ENCODE measurements at regions not wholly inside any gene's neighbourhood (a gene's known extent, or its start where the extent isn't known, plus 50 kb on each side); places are given as distances from the start of the nearest gene placed in this dataset.

DNA sequence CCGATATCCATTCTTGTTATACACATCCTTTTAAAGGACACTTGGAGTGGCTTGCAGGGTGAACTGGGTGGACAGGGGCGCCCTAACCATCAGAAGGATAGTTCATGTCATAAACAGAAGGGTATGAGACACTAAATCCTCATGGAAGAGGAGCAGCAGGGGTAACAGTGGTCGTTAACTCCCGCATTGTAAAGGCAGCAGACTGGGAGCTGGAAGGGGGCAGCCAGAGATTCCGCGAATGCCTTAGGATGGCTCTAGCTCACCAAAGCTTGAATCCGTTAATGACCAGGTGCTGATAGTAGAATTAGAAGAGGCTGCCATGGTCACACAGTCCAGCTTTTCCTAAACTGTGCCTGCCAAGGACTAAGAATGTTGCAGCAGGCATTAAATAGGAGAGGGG is 85.2 kb upstream of the ANKRD34C start:
- Histone ChIP-seq H4K20me1 (ENCODE audit: insufficient read depth, low read length) (no peaks in the 10 kb centered on the region), H3K4me3 (replicated peaks in 1 of 3; ENCODE audit: insufficient read depth in 1 of 3, low read depth in 2 of 3, low read length in 3 of 3) (no peak overlapping the region), H3K27me3 (ENCODE audit: control insufficient read depth in 1 of 2, insufficient read depth in 2 of 2, low read length in 2 of 2) (peaks cover under 1 to 21% of the 10 kb centered on the region in 2 experiments; a peak in 2 of 5 replicates), H3K36me3 (replicated peaks in 1 of 2; ENCODE audit: control insufficient read depth in 1 of 2, insufficient read depth in 2 of 2, low read length in 2 of 2) (no peaks in the 10 kb centered on the region), H3K79me2 (ENCODE audit: insufficient read depth, low read length) (no peaks in the 10 kb centered on the region), H3K27ac (ENCODE audit: extremely low read length, insufficient read depth, low read length) (no peak overlapping the region), H3K9ac (ENCODE audit: insufficient read depth, low read depth, low read length) (no peak overlapping the region), H3K4me2 (ENCODE audit: low read depth, low read length) (no peak overlapping the region), H2AFZ (ENCODE audit: low read length) (no peak overlapping the region), H3K4me1 (ENCODE audit: insufficient read depth, low read length) (no peaks in the 10 kb centered on the region), H3K9me3 (ENCODE audit: low read length) (no peaks in the 10 kb centered on the region)
- 25% methylated on average over 7 of the region's 7 CpGs for WGBS (ENCODE audit: low lambda C conversion rate)
- ChIA-PET POLR2A (no interaction called here), CTCF (ENCODE audit: low intra/inter-chr PET ratio, low total read pairs) (no interaction called here)
- no peak for DNase-seq (ENCODE audit: low spot score)
- no peak for FAIRE-seq
- no TSS peak for BruUV-seq (replicated peaks)
- ATAC-seq, result no peak
- in situ Hi-C loops (cut with HindIII; ENCODE audit: extremely low pct_ligation_motif_present, low pct_unique_long_range_greater_than_20kb) (no loop called here), intact Hi-C loops (cut with micrococcal nuclease; ENCODE audit: unreplicated experiment) (no loop called here)
- no peak for TF ChIP-seq ZNF782 (CRISPR knock-in tag; IDR thresholded peaks at IDR 0.05; ENCODE audit: borderline replicate concordance)

DNA sequence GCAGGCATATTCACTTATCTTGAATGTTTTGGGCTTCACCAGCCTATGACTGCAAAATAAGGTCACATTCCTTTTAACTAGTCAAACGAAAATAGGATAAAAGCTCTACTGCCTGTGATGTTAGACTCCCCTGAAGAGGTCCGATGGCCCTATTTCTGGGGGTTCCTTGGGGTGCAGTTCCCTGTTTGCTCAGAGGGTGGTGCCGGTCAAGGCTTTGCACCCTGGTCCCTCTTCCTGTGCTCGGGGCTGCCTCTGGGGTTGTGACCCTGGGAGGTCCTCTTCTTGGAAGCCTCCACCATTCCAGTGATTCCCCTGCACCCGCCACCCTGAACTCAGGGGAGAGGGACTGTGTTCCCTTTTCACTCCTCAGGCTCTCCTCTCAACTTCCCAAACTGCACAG is 86.7 kb upstream of the ANKRD34C start:
- no peak overlapping the region for H3K4me2 ChIP-seq (ENCODE audit: low read depth, low read length)
- BruUV-seq (replicated peaks), result no TSS peak
- no peak for FAIRE-seq
- 39% methylated on average over 2 of the region's 5 CpGs for WGBS (ENCODE audit: low lambda C conversion rate)
- H2AFZ ChIP-seq (ENCODE audit: low read length), result no peak overlapping the region
- H3K4me1 ChIP-seq (ENCODE audit: insufficient read depth, low read length), result no peaks in the 10 kb centered on the region
- no peak for ATAC-seq
- no peaks in the 10 kb centered on the region for H3K36me3 ChIP-seq (replicated peaks in 1 of 2; ENCODE audit: control insufficient read depth in 1 of 2, insufficient read depth in 2 of 2, low read length in 2 of 2)
- DNase-seq (ENCODE audit: low spot score), result no peak
- ChIA-PET POLR2A (no interaction called here), CTCF (ENCODE audit: low intra/inter-chr PET ratio, low total read pairs) (no interaction called here)
- H4K20me1 ChIP-seq (ENCODE audit: insufficient read depth, low read length), result no peaks in the 10 kb centered on the region
- peaks cover 3 to 27% of the 10 kb centered on the region in 2 experiments; a peak in 3 of 5 replicates for H3K27me3 ChIP-seq (ENCODE audit: control insufficient read depth in 1 of 2, insufficient read depth in 2 of 2, low read length in 2 of 2)
- intact Hi-C loops (cut with micrococcal nuclease; ENCODE audit: unreplicated experiment), result no loop called here
- no peak overlapping the region for H3K4me3 ChIP-seq (replicated peaks in 1 of 3; ENCODE audit: insufficient read depth in 1 of 3, low read depth in 2 of 3, low read length in 3 of 3)
- no peak overlapping the region for H3K9ac ChIP-seq (ENCODE audit: insufficient read depth, low read depth, low read length)
- no peaks in the 10 kb centered on the region for H3K79me2 ChIP-seq (ENCODE audit: insufficient read depth, low read length)
- H3K27ac ChIP-seq (ENCODE audit: extremely low read length, insufficient read depth, low read length), result no peak overlapping the region
- in situ Hi-C loops (cut with HindIII; ENCODE audit: extremely low pct_ligation_motif_present, low pct_unique_long_range_greater_than_20kb), result no loop called here
- no peaks in the 10 kb centered on the region for H3K9me3 ChIP-seq (ENCODE audit: low read length)
- TF ChIP-seq ZNF121 (CRISPR knock-in tag; IDR thresholded peaks at IDR 0.05) (no peak), ZFP36L1 (CRISPR knock-in tag; IDR thresholded peaks at IDR 0.05) (no peak), HMGA1 (CRISPR knock-in tag; conservative IDR thresholded peaks at IDR 0.05) (no peak), ZNF703 (CRISPR knock-in tag; IDR thresholded peaks at IDR 0.05; ENCODE audit: borderline replicate concordance) (no peak), SOX13 (IDR thresholded peaks at IDR 0.05) (no peak), SOX13 (CRISPR knock-in tag; conservative IDR thresholded peaks at IDR 0.05 in 1 of 2, IDR thresholded peaks at IDR 0.05 in 1 of 2) (no peak), ZNF878 (CRISPR knock-in tag; IDR thresholded peaks at IDR 0.05) (no peak), ZNF737 (CRISPR knock-in tag; IDR thresholded peaks at IDR 0.05; ENCODE audit: borderline replicate concordance) (no peak), SALL1 (CRISPR knock-in tag; IDR thresholded peaks at IDR 0.05) (no peak), SAP130 (CRISPR knock-in tag; IDR thresholded peaks at IDR 0.05; ENCODE audit: low read depth) (no peak), MEF2D (CRISPR knock-in tag; IDR thresholded peaks at IDR 0.05) (no peak), ZNF235 (CRISPR knock-in tag; IDR thresholded peaks at IDR 0.05; ENCODE audit: borderline replicate concordance) (no peak), TCF7 (IDR thresholded peaks at IDR 0.05; ENCODE audit: low read depth) (no peak)
- TF ChIP-seq, protein P1, sequence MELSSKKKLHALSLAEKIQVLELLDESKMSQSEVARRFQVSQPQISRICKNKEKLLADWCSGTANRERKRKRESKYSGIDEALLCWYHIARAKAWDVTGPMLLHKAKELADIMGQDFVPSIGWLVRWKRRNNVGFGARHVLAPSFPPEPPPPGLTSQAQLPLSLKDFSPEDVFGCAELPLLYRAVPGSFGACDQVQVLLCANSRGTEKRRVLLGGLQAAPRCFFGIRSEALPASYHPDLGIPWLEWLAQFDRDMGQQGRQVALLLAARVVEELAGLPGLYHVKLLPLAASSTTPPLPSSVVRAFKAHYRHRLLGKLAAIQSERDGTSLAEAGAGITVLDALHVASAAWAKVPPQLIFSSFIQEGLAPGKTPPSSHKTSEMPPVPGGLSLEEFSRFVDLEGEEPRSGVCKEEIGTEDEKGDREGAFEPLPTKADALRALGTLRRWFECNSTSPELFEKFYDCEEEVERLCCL (CRISPR knock-in tag; IDR thresholded peaks at IDR 0.05; ENCODE audit: borderline replicate concordance), result no peak
- TF ChIP-seq, protein P2, sequence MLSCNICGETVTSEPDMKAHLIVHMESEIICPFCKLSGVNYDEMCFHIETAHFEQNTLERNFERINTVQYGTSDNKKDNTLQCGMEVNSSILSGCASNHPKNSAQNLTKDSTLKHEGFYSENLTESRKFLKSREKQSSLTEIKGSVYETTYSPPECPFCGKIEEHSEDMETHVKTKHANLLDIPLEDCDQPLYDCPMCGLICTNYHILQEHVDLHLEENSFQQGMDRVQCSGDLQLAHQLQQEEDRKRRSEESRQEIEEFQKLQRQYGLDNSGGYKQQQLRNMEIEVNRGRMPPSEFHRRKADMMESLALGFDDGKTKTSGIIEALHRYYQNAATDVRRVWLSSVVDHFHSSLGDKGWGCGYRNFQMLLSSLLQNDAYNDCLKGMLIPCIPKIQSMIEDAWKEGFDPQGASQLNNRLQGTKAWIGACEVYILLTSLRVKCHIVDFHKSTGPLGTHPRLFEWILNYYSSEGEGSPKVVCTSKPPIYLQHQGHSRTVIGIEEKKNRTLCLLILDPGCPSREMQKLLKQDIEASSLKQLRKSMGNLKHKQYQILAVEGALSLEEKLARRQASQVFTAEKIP (CRISPR knock-in tag; IDR thresholded peaks at IDR 0.05; ENCODE audit: borderline replicate concordance), result no peak

Measured in HepG2 (cell line).